Epithelial cell of proximal tubule (primary cell): ENCODE measurements at regions not wholly inside any gene's neighbourhood (a gene's known extent, or its start where the extent isn't known, plus 50 kb on each side); places are given as distances from the start of the nearest gene placed in this dataset.

ENCODE experiments used
- DNase-seq: peaks from one replicate; pipeline ENCODE4 v3.0.0-alpha.2; 2011; ENCODE audit warnings: low read depth
- H3K4me3 ChIP-seq: 2 replicates; pipeline ENCODE4 v1.5.1; 2011; ENCODE audit warnings: low read depth, mild to moderate bottlenecking, low read length
- CTCF ChIP-seq: conservative IDR thresholded peaks from 2 replicates; pipeline ENCODE4 v1.5.1; 2012; ENCODE audit warnings: low read depth, mild to moderate bottlenecking, low read length

- TF ChIP-seq CTCF = peak; percentile 60
- DNase-seq = no peak
- H3K4me3 ChIP-seq = no peak overlapping the region
These were observed 1139.7 kb upstream of the SPRY2 start for GRCh38 chr13:81480634-81481033.

GRCh38 chr13:81473366-81473899 lies 1132.5 kb upstream of the SPRY2 start:
- no peak for TF ChIP-seq CTCF
- DNase-seq = no peak
- no peak overlapping the region for H3K4me3 ChIP-seq

GRCh38 chr13:81458170-81458569 lies 1117.2 kb upstream of the SPRY2 start:
- no peak overlapping the region for H3K4me3 ChIP-seq
- no peak for DNase-seq
- TF ChIP-seq CTCF = no peak

GRCh38 chr13:81446441-81446840 lies 1105.5 kb upstream of the SPRY2 start:
- TF ChIP-seq CTCF = no peak
- DNase-seq = no peak
- H3K4me3 ChIP-seq = no peak overlapping the region

- H3K4me3 ChIP-seq = no peak overlapping the region
- no peak for DNase-seq
- no peak for TF ChIP-seq CTCF
These were observed 1102.0 kb upstream of the SPRY2 start for GRCh38 chr13:81442904-81443303.

- DNase-seq = no peak
- no peak overlapping the region for H3K4me3 ChIP-seq
- TF ChIP-seq CTCF = no peak
These were observed 1084.4 kb upstream of the SPRY2 start for GRCh38 chr13:81425286-81425685.

GRCh38 chr13:81409284-81409683 lies 1068.4 kb upstream of the SPRY2 start:
- DNase-seq = no peak
- no peak overlapping the region for H3K4me3 ChIP-seq
- TF ChIP-seq CTCF = no peak
